K562 (cell line): ENCODE measurements at regions not wholly inside any gene's neighbourhood (a gene's known extent, or its start where the extent isn't known, plus 50 kb on each side); places are given as distances from the start of the nearest gene placed in this dataset.

Experiments
- ATAC-seq: fragments of 200-7000 bp; cut with Tn5 transposase; 3 replicates; pipeline ENCODE4 v1.9.1; 2020; ENCODE audit warnings: moderate library complexity
- BruUV-seq: library from RNA; stranded (reverse); fragments of 400-500 nt; replicated peaks from 2 replicates; lab custom pipeline; 2021; lab: Mats Ljungman, UMichigan
- CTCF ChIA-PET: fragments of 300-600 bp; formaldehyde crosslinking; extraction: SDS; loops from one replicate; lab custom pipeline; 2021; ENCODE audit warnings: low intra/inter-chr PET ratio; lab: Yijun Ruan, JAX
- POLR2A ChIA-PET: fragments of 300-600, 350-650 bp; sonication (Branson Sonifier 250); formaldehyde crosslinking; extraction: SDS; loops from one replicate; lab custom pipeline; 2021; ENCODE audit warnings: antibody characterized with exemption, inconsistent platforms; lab: Yijun Ruan, JAX
- DNase-seq, 4 experiments: peaks; one replicate each; pipeline versions ENCODE4 v3.0.0 to v3.0.0-alpha.2; 2011 to 2018; ENCODE audit warnings: low spot score in 3 of 4, mixed read lengths in 3 of 4; ENCODE audit errors: extremely low read depth in 1 of 4
- FAIRE-seq: peaks from 2 replicates; lab custom pipeline; 2011; peaks lifted over from hg19 to GRCh38; lab: Jason Lieb, UNC
- H2AFZ ChIP-seq: 2 replicates; pipeline ENCODE4 v1.6.0; 2011; ENCODE audit warnings: low read depth, low read length, control low read depth, inconsistent platforms
- H3K27ac ChIP-seq: fragments of 200-600 bp; 3 replicates; pipeline ENCODE4 v1.8.0; 2011; ENCODE audit warnings: low read depth, mild to moderate bottlenecking, control low read depth, inconsistent platforms, low read length, moderate library complexity, mixed read lengths; ENCODE audit errors: extremely low read depth
- H3K27me3 ChIP-seq, 2 experiments: fragments of 300-600 bp in 1 of 2; 2 replicates in 1 of 2; 3 replicates in 1 of 2; pipeline versions ENCODE4 v1.6.0 to v1.8.0; 2011; ENCODE audit warnings: inconsistent platforms in 2 of 2, low read length in 2 of 2, mild to moderate bottlenecking in 1 of 2, mixed read lengths in 1 of 2, moderate library complexity in 1 of 2; ENCODE audit not compliant: control insufficient read depth in 2 of 2, insufficient read depth in 2 of 2
- H3K36me3 ChIP-seq: fragments of 300-600 bp; 3 replicates; pipeline ENCODE4 v1.8.0; 2011; ENCODE audit warnings: mild to moderate bottlenecking, low read length, inconsistent platforms; ENCODE audit not compliant: control insufficient read depth, insufficient read depth
- H3K4me1 ChIP-seq, 2 experiments: fragments of 200-600 bp in 1 of 2; replicated peaks in 1 of 2; 2 replicates in 1 of 2; 3 replicates in 1 of 2; pipeline versions ENCODE4 v1.5.1 to v1.8.0; 2011; ENCODE audit warnings: inconsistent platforms in 2 of 2, low read length in 2 of 2, mild to moderate bottlenecking in 1 of 2, mixed read lengths in 1 of 2, moderate library complexity in 1 of 2; ENCODE audit not compliant: control insufficient read depth in 2 of 2, insufficient read depth in 2 of 2
- H3K4me2 ChIP-seq: 2 replicates; pipeline ENCODE4 v1.6.1; 2011; ENCODE audit warnings: low read length, control low read depth, inconsistent platforms, mixed read lengths; ENCODE audit not compliant: insufficient read depth
- H3K4me3 ChIP-seq: fragments of 200-600 bp; sonication (generic), shearing (Covaris generic); 2 replicates; pipeline ENCODE4 v1.5.1; 2016; ENCODE audit warnings: control low read depth, inconsistent platforms
- H3K79me2 ChIP-seq: fragments of 200-600 bp; 3 replicates; pipeline ENCODE4 v1.8.0; 2011; ENCODE audit warnings: low read length, inconsistent platforms; ENCODE audit not compliant: control insufficient read depth, insufficient read depth
- H3K9ac ChIP-seq, 2 experiments: 2 replicates each; pipeline versions ENCODE4 v1.6.0 to v1.6.1; 2011; ENCODE audit warnings: low read depth in 2 of 2, low read length in 2 of 2, control low read depth in 1 of 2, inconsistent platforms in 1 of 2, mild to moderate bottlenecking in 1 of 2, mixed read lengths in 1 of 2; ENCODE audit not compliant: insufficient read depth in 1 of 2
- H3K9me1 ChIP-seq: one replicate; pipeline ENCODE4 v1.6.0; 2011; ENCODE audit warnings: inconsistent platforms, mild to moderate bottlenecking, low read length, moderate library complexity; ENCODE audit not compliant: control insufficient read depth, insufficient read depth
- H3K9me3 ChIP-seq: replicated peaks from 2 replicates; pipeline ENCODE4 v1.5.1; 2011; ENCODE audit warnings: low read depth, low read length, inconsistent platforms; ENCODE audit not compliant: control insufficient read depth, insufficient read depth
- H4K20me1 ChIP-seq: replicated peaks from 2 replicates; pipeline ENCODE4 v1.6.1; 2011; ENCODE audit warnings: low read length, inconsistent platforms, mixed read lengths; ENCODE audit not compliant: control insufficient read depth, insufficient read depth
- DMBX1 ChIP-seq: fragments of 250-450 bp; sonication (Bioruptor Pico); IDR thresholded peaks from 2 replicates; pipeline ENCODE4 v1.8.0; 2022; ENCODE audit warnings: inconsistent platforms, mild to moderate bottlenecking, moderate library complexity, borderline replicate concordance
- HMG20B ChIP-seq: fragments of 250-450 bp; sonication (Bioruptor Pico); IDR thresholded peaks from 2 replicates; pipeline ENCODE4 v1.5.0; 2021; ENCODE audit warnings: mild to moderate bottlenecking
- NR2C2 ChIP-seq, 2 experiments: fragments of 200-800 bp in 1 of 2; sonication (Bioruptor generic) in 1 of 2; sonication (generic) in 1 of 2; formaldehyde crosslinking in 1 of 2; IDR thresholded peaks; 2 replicates each; pipeline versions ENCODE4 v1.6.1 to v1.8.0; 2016 to 2022; ENCODE audit warnings: mild to moderate bottlenecking in 1 of 2, missing compliant biosample characterization in 1 of 2, missing genetic modification characterization in 1 of 2, missing genetic modification reagents in 1 of 2
- TRIM25 ChIP-seq: fragments of 450-650 bp; IDR thresholded peaks from 2 replicates; pipeline ENCODE4 v1.7.0; 2016; ENCODE audit warnings: borderline replicate concordance
- ZBTB40 ChIP-seq, 2 experiments: fragments of 450-650 bp in 1 of 2; sonication (generic) in 1 of 2; formaldehyde crosslinking in 1 of 2; IDR thresholded peaks; 2 replicates each; pipeline versions ENCODE4 v1.7.1 to v1.9.0; 2016 to 2022; ENCODE audit warnings: inconsistent platforms in 1 of 2, mild to moderate bottlenecking in 1 of 2, missing genetic modification reagents in 1 of 2
- WGBS: fragments of 100-300 bp; shearing (Covaris generic); methylation state at CpG from one replicate; pipeline ENCODE4 v1.1.6; 2016; ENCODE audit warnings: low coverage, mixed read lengths; ENCODE audit not compliant: insufficient coverage; ENCODE audit errors: missing lambda C conversion rate; 5-methylcytosine and 5-hydroxymethylcytosine counted together
- in situ Hi-C: fragments of 300-500 bp; cut with MboI; formaldehyde crosslinking; loops from 4 replicates; pipeline ENCODE4 v1.15.0; 2018; ENCODE audit warnings: inconsistent platforms, mixed read lengths
- intact Hi-C: fragments of 100-400 bp; cut with micrococcal nuclease; formaldehyde crosslinking; loops from 2 replicates; pipeline ENCODE4 v1.14.2; 2022

- no peaks in the 10 kb centered on the region for H4K20me1 ChIP-seq
- in situ Hi-C loops: no loop called here
- WGBS: 3% methylated on average over 1 of the region's 1 CpG
- ATAC-seq (no peak), DNase-seq (no peak), FAIRE-seq (no peak)
- H2AFZ ChIP-seq: no peak overlapping the region
- H3K27ac ChIP-seq: no peak overlapping the region
- BruUV-seq: no TSS peak
- H3K36me3 ChIP-seq: no peaks in the 10 kb centered on the region
- no peak overlapping the region for H3K4me2 ChIP-seq
- H3K79me2 ChIP-seq: no peaks in the 10 kb centered on the region
- ChIA-PET CTCF (no interaction called here), POLR2A (no interaction called here)
- H3K4me1 ChIP-seq: no peaks in the 10 kb centered on the region
- H3K9me3 ChIP-seq: no peaks in the 10 kb centered on the region
- no peaks in the 10 kb centered on the region for H3K9me1 ChIP-seq
- no peaks in the 10 kb centered on the region for H3K27me3 ChIP-seq
- no peak overlapping the region for H3K4me3 ChIP-seq
- intact Hi-C loops: no loop called here
- H3K9ac ChIP-seq: no peak overlapping the region
- TF ChIP-seq ZBTB40 (IDR thresholded peaks at IDR 0.05): peak; percentile 31; the same call in 1 of the 2 replicates
- TF ChIP-seq ZBTB40 (CRISPR knock-in tag; IDR thresholded peaks at IDR 0.05): no peak
- no peak for TF ChIP-seq DMBX1 (CRISPR knock-in tag)
- no peak for TF ChIP-seq TRIM25
- no peak for TF ChIP-seq NR2C2 (CRISPR knock-in tag; IDR thresholded peaks at IDR 0.05)
- no peak for TF ChIP-seq NR2C2 (tag; IDR thresholded peaks at IDR 0.05)
- TF ChIP-seq HMG20B: no peak
These were observed 747.2 kb downstream of the ANKRD7 start for GRCh38 chr7:118971706-118972105.
